Panc1 (cell line): ENCODE measurements at regions not wholly inside any gene's neighbourhood (a gene's known extent, or its start where the extent isn't known, plus 50 kb on each side); places are given as distances from the start of the nearest gene placed in this dataset.

Experiments
- CTCF ChIP-seq: fragments of 450-650 bp; IDR thresholded peaks from 2 replicates; pipeline ENCODE4 v1.5.1; 2017; ENCODE audit warnings: mild to moderate bottlenecking
- POLR2AphosphoS5 ChIP-seq: IDR thresholded peaks from 2 replicates; pipeline ENCODE4 v1.6.1; 2012; ENCODE audit warnings: mild to moderate bottlenecking, low read depth, low read length, moderate library complexity
- REST ChIP-seq, 2 experiments: IDR thresholded peaks; 2 replicates each; pipeline ENCODE4 v1.6.1; 2011 to 2012; ENCODE audit warnings: low read depth in 2 of 2, control low read depth in 1 of 2, low read length in 1 of 2, mild to moderate bottlenecking in 1 of 2, moderate library complexity in 1 of 2; ENCODE audit not compliant: insufficient read depth in 1 of 2

GRCh38 chr22:26890870-26891269 is 233.5 kb downstream of the MIAT start:
- TF ChIP-seq CTCF (no peak), POLR2AphosphoS5 (no peak), REST (IDR thresholded peaks at IDR 0.05; ENCODE audit: insufficient read depth in 1 of 2, low read depth in 2 of 2, low read length in 1 of 2) (no peak)
